ENCODE measurements at regions not wholly inside any gene's neighbourhood (a gene's known extent, or its start where the extent isn't known, plus 50 kb on each side); places are given as distances from the start of the nearest gene placed in this dataset.
"Not testable (repeated sequence)": the region's sequence is repeated elsewhere in the genome, so short reads cannot be mapped to it uniquely, and the experiment has no call there.

- Histone ChIP-seq H3K36me3 (ENCODE audit: control insufficient read depth, insufficient read depth, low read length) (no peaks in the 10 kb centered on the region), H3K27me3 (replicated peaks; ENCODE audit: control insufficient read depth, insufficient read depth, low read length) (no peaks in the 10 kb centered on the region), H3K4me3 (replicated peaks; ENCODE audit: low read depth, low read length) (no peak overlapping the region)
- no peak for DNase-seq (ENCODE audit: extremely low read depth, insufficient read length)
- TF ChIP-seq, protein P1, sequence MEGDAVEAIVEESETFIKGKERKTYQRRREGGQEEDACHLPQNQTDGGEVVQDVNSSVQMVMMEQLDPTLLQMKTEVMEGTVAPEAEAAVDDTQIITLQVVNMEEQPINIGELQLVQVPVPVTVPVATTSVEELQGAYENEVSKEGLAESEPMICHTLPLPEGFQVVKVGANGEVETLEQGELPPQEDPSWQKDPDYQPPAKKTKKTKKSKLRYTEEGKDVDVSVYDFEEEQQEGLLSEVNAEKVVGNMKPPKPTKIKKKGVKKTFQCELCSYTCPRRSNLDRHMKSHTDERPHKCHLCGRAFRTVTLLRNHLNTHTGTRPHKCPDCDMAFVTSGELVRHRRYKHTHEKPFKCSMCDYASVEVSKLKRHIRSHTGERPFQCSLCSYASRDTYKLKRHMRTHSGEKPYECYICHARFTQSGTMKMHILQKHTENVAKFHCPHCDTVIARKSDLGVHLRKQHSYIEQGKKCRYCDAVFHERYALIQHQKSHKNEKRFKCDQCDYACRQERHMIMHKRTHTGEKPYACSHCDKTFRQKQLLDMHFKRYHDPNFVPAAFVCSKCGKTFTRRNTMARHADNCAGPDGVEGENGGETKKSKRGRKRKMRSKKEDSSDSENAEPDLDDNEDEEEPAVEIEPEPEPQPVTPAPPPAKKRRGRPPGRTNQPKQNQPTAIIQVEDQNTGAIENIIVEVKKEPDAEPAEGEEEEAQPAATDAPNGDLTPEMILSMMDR (IDR thresholded peaks at IDR 0.05; ENCODE audit: insufficient read depth, low read length, poor library complexity, severe bottlenecking) = no peak
These were observed 560.0 kb downstream of the C6orf118 start for GRCh38 chr6:164749221-164750064.

- TF ChIP-seq, protein P1 (IDR thresholded peaks at IDR 0.05; ENCODE audit: insufficient read depth, low read length, poor library complexity, severe bottlenecking) = no peak
- H3K4me3 ChIP-seq (replicated peaks; ENCODE audit: low read depth, low read length) = no peak overlapping the region
- H3K27me3 ChIP-seq (replicated peaks; ENCODE audit: control insufficient read depth, insufficient read depth, low read length) = no peaks in the 10 kb centered on the region
- no peak for DNase-seq (ENCODE audit: extremely low read depth, insufficient read length)
- H3K36me3 ChIP-seq (ENCODE audit: control insufficient read depth, insufficient read depth, low read length) = no peaks in the 10 kb centered on the region
These were observed 565.1 kb downstream of the C6orf118 start for GRCh38 chr6:164744301-164744700.

- H3K4me3 ChIP-seq (replicated peaks; ENCODE audit: low read depth, low read length) = no peak overlapping the region
- H3K27me3 ChIP-seq (replicated peaks; ENCODE audit: control insufficient read depth, insufficient read depth, low read length) = no peaks in the 10 kb centered on the region
- TF ChIP-seq, protein P1 (IDR thresholded peaks at IDR 0.05; ENCODE audit: insufficient read depth, low read length, poor library complexity, severe bottlenecking) = no peak
- no peak for DNase-seq (ENCODE audit: extremely low read depth, insufficient read length)
- H3K36me3 ChIP-seq (ENCODE audit: control insufficient read depth, insufficient read depth, low read length) = no peaks in the 10 kb centered on the region
These were observed 567.4 kb downstream of the C6orf118 start for GRCh38 chr6:164741938-164742451.

DNA sequence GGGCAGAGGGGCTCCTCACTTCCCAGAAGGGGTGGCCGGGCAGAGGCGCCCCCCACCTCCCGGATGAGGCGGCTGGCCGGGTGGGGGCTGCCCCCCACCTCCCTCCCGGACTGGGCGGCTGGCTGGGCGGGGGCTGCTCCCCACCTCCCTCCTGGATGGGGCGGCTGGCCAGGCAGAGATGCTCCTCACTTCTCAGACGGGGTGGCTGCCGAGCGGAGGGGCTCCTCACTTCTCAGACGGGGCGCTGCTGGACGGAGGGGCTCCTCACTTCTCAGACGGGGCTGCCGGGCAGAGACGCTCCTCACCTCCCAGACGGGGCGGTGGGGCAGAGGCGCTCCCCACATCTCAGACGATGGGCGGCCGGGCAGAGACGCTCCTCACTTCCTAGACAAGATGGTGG lies 573.3 kb downstream of the C6orf118 start:
- not testable (repeated sequence) for H3K4me3 ChIP-seq (replicated peaks; ENCODE audit: low read depth, low read length); H3K27me3 ChIP-seq (replicated peaks; ENCODE audit: control insufficient read depth, insufficient read depth, low read length); H3K36me3 ChIP-seq (ENCODE audit: control insufficient read depth, insufficient read depth, low read length); DNase-seq (ENCODE audit: extremely low read depth, insufficient read length)

GRCh38 chr6:164731539-164731938 lies 577.9 kb downstream of the C6orf118 start:
- TF ChIP-seq, protein P1 (IDR thresholded peaks at IDR 0.05; ENCODE audit: insufficient read depth, low read length, poor library complexity, severe bottlenecking) = no peak
- Histone ChIP-seq H3K4me3 (replicated peaks; ENCODE audit: low read depth, low read length) (no peak overlapping the region), H3K27me3 (replicated peaks; ENCODE audit: control insufficient read depth, insufficient read depth, low read length) (no peaks in the 10 kb centered on the region), H3K36me3 (ENCODE audit: control insufficient read depth, insufficient read depth, low read length) (no peaks in the 10 kb centered on the region)
- DNase-seq (ENCODE audit: extremely low read depth, insufficient read length) = no peak

DNA sequence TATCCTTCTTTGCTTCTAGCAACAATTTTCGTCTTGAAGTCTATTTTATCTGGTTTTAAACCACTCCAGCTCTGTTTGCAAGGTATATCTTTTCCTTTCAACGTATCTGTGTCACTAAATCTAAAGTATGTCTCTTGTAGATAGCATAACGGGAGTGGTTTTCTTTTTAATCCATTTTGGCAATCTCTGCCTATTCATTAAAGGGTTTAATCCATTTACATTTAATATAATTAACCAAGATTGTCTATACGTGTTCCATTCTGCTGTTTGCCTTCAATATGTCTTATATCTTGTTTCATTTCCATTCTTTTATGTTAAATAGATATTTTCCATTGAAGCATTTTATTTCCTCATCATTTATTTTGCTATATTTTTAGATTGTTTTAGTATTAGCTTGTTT lies 587.9 kb downstream of the C6orf118 start:
- Histone ChIP-seq H3K36me3 (ENCODE audit: control insufficient read depth, insufficient read depth, low read length) (no peaks in the 10 kb centered on the region), H3K4me3 (replicated peaks; ENCODE audit: low read depth, low read length) (no peak overlapping the region), H3K27me3 (replicated peaks; ENCODE audit: control insufficient read depth, insufficient read depth, low read length) (no peaks in the 10 kb centered on the region)
- no peak for DNase-seq (ENCODE audit: extremely low read depth, insufficient read length)
- TF ChIP-seq, protein P1 (IDR thresholded peaks at IDR 0.05; ENCODE audit: insufficient read depth, low read length, poor library complexity, severe bottlenecking) = no peak

Measured in GM06990 (cell line).